BLaER1 (cell line): ENCODE measurements at regions not wholly inside any gene's neighbourhood (a gene's known extent, or its start where the extent isn't known, plus 50 kb on each side); places are given as distances from the start of the nearest gene placed in this dataset.

Source experiments
- H3K27ac ChIP-seq: shearing (Covaris generic); formaldehyde crosslinking; 2 replicates; pipeline ENCODE4 v1.8.1; 2022
- H3K27me3 ChIP-seq: shearing (Covaris generic); formaldehyde crosslinking; 2 replicates; pipeline ENCODE4 v1.8.1; 2022
- H3K36me3 ChIP-seq: shearing (Covaris generic); formaldehyde crosslinking; 2 replicates; pipeline ENCODE4 v1.8.1; 2022
- H3K4me1 ChIP-seq: shearing (Covaris generic); formaldehyde crosslinking; 2 replicates; pipeline ENCODE4 v1.8.1; 2022
- H3K4me2 ChIP-seq: shearing (Covaris generic); formaldehyde crosslinking; 2 replicates; pipeline ENCODE4 v1.8.1; 2022
- H3K4me3 ChIP-seq: shearing (Covaris generic); formaldehyde crosslinking; 2 replicates; pipeline ENCODE4 v1.8.1; 2022
- H3K9ac ChIP-seq: shearing (Covaris generic); formaldehyde crosslinking; 2 replicates; pipeline ENCODE4 v1.8.1; 2022
- H3K9me3 ChIP-seq: shearing (Covaris generic); formaldehyde crosslinking; 2 replicates; pipeline ENCODE4 v1.8.1; 2022
- H4K20me1 ChIP-seq: shearing (Covaris generic); formaldehyde crosslinking; 2 replicates; pipeline ENCODE4 v1.8.1; 2022
- Cebpa-rat ChIP-seq: shearing (Covaris generic); IDR thresholded peaks from 2 replicates; pipeline ENCODE4 v1.8.1; 2022

DNA sequence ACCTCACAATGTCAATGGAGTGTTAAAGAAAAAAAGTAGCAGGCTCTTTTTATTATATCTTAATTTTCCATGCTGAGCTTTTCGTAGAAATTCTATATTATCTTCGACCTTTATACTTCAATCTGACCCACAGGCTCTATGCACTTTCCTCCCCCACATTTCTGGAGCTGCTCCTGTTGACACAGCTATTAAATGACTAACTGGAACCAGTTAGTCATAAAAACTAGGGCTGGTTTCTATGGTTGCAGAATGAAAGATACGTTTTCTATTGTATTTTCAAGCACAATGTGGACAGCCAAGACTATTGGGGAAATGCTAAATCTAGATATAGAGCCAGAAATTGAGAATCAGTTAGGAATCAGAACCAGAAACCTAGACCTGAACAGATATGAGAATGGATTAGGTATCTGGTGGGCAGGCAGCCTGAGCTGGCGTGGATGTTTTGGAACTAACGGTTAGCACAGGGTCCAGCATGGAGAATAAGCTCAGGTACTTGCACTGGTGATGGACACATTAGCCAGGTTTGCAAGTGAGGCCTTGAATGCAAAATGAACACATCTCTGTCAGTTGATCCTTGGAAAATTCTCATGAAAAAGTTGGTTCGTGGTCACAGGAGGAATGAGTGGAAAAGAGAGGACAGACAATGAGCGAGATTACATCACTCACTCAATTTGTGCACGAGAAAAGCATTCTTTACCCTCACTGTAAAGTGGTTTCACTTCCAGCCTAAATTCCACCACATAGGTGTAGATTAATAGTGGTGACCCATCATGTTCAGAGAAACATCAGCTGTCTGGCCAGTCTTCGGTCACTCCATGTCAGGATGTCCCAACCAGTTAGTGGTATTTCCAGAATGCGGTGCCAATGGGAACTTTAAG lies 144.6 kb upstream of the EPHA4 start:
- H3K4me3 ChIP-seq, result no peak overlapping the region
- no peaks in the 10 kb centered on the region for H3K36me3 ChIP-seq
- no peaks in the 10 kb centered on the region for H3K9me3 ChIP-seq
- H3K27me3 ChIP-seq, result no peaks in the 10 kb centered on the region
- no peak overlapping the region for H3K4me2 ChIP-seq
- no peak overlapping the region for H3K9ac ChIP-seq
- no peak overlapping the region for H3K27ac ChIP-seq
- no peak for TF ChIP-seq Cebpa-rat
- no peaks in the 10 kb centered on the region for H3K4me1 ChIP-seq
- no peaks in the 10 kb centered on the region for H4K20me1 ChIP-seq

DNA sequence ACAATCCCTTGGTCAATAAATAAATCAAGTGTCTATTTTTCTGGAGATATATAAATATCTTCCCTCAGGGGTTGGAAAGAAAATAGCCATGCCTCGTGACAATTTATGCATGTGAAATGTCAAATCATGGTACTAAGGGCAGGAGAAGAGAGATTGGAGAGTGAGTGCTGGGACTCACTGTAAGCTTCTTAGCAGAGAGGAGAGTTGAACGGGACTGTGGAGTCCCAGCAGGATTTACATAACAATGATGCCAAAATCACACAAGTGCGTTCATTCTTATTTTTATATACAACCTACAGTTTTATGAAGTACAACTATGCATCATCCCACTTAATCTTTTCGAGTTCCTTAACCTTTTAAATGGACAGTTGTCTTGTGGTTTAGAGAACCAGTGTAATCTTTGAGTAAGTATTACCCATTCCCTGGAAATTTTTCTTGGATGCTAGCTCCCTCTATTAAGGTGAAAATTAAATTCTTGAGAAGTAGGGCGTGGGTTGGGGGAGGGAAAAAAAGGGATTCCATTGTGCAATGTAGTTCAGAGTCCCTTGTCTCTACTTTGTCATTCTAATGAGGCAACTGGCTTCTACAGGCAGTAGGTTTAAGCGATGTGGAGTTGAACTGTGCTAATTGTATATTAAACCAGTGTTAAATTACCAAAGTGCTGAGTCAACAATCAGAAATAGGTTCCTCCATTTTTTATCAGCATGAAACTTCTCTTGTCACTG lies 143.6 kb upstream of the EPHA4 start:
- Histone ChIP-seq H3K9me3 (no peaks in the 10 kb centered on the region), H3K4me2 (no peak overlapping the region), H3K4me1 (no peaks in the 10 kb centered on the region), H3K9ac (no peak overlapping the region), H3K36me3 (no peaks in the 10 kb centered on the region), H3K4me3 (no peak overlapping the region), H3K27me3 (no peaks in the 10 kb centered on the region), H3K27ac (no peak overlapping the region), H4K20me1 (no peaks in the 10 kb centered on the region)
- TF ChIP-seq Cebpa-rat, result no peak

DNA sequence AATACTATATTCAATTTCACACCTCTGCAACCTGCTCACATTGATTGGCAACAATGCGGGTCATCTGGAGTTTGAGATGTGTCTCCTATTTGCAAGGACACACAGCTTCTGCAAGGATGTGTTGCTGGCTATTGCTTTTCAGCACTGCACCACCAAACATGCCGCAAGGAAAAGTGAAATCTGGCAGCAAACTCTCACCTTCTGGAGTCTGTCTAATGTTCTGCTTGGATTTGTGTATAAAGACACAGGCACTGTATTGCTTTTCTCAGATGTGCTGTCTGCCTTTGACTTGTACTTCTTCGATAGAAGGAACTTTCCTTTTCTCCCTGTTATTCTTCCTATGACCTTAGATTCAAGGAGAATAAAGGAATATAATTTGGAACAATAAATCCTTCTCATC lies 138.6 kb upstream of the EPHA4 start:
- Histone ChIP-seq H3K27me3 (no peaks in the 10 kb centered on the region), H3K4me3 (no peak overlapping the region), H4K20me1 (no peaks in the 10 kb centered on the region), H3K27ac (no peak overlapping the region), H3K4me2 (no peak overlapping the region), H3K9me3 (no peaks in the 10 kb centered on the region), H3K9ac (no peak overlapping the region), H3K36me3 (no peaks in the 10 kb centered on the region), H3K4me1 (peaks cover 5% of the 10 kb centered on the region; the same call in 1 of the 2 replicates)
- no peak for TF ChIP-seq Cebpa-rat

DNA sequence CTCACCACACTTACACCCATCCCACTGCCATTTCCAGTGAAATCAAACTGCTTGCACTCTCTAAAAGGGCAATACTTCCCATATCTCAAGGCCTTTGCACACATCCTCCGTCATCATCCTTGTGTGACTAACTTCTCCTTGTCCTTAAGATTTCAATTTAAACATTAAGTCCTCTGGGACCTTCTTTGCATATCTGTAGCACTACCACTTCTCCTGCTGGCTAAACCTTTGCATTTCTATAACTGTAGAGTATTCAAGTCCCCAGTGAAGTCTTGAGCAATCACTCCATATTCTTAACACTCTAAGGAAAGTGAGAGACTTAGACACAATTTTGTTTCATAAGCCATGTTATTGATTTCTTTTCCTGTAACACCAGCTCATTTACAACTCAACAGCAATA lies 136.8 kb upstream of the EPHA4 start:
- H3K4me2 ChIP-seq, result no peak overlapping the region
- no peaks in the 10 kb centered on the region for H3K27me3 ChIP-seq
- peaks cover 5% of the 10 kb centered on the region; the same call in 1 of the 2 replicates for H3K4me1 ChIP-seq

DNA sequence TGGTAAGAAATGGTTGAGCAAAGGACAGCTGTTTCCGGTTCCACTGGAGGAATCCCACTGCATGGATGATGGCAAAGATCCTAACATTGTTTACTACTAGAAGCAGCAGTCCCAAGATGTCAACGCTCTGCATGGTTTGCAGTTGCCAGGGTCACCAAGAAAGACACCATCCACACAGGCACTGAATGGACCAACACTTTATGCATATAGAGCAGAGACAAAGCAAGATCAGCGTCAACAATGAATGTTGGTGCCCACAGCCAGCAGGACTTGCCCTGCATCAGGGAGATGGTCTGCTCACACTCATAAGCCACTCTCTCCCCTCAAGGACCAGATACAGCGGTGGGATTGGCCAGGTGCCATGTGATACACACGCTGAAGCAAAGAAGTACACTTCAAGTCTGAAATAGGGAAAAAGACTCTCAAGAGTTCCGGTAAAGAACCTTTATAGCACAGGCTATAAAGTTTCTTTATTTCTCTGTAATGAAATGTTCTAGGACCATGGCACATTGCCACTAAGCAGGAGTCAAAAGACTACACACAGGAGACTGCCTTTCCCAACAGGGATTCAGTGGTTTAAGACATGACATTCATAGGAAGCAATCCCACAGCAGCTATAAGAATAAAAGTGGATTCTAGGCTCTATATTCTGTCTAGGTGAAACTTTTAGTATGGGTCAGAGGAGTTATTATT lies 133.2 kb upstream of the EPHA4 start:
- Histone ChIP-seq H3K9ac (no peak overlapping the region), H4K20me1 (no peaks in the 10 kb centered on the region), H3K9me3 (no peaks in the 10 kb centered on the region), H3K27ac (no peak overlapping the region), H3K4me2 (no peak overlapping the region), H3K4me3 (no peak overlapping the region), H3K4me1 (peaks cover 5% of the 10 kb centered on the region; the same call in 1 of the 2 replicates), H3K27me3 (no peaks in the 10 kb centered on the region), H3K36me3 (no peaks in the 10 kb centered on the region)
- no peak for TF ChIP-seq Cebpa-rat

More for the DNA sequence above, 136.8 kb upstream of the EPHA4 start:
- no peak for TF ChIP-seq Cebpa-rat
- Histone ChIP-seq H3K4me3 (no peak overlapping the region), H3K9ac (no peak overlapping the region), H3K36me3 (no peaks in the 10 kb centered on the region), H4K20me1 (no peaks in the 10 kb centered on the region), H3K27ac (no peak overlapping the region), H3K9me3 (no peaks in the 10 kb centered on the region)

DNA sequence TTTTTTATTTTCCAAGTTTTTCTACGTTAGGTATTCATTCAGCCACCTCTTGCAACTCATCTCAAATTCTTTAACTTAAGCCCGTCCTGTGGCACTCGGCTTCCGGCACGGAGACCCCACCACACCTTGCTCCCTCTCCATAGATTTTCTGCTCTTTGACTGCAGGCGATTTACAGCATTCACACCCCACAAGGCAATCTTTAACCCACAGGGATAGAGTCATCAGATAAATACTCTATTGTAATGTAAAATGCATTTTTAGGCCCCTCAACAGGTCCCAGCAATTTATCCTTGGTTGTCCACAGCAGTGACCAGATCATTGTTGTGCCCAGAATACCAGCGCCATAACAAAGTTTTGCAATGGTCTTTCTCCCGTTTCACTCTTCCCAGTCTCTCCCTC lies 132.3 kb upstream of the EPHA4 start:
- H3K9ac ChIP-seq, result no peak overlapping the region
- no peak overlapping the region for H3K4me3 ChIP-seq
- no peaks in the 10 kb centered on the region for H3K27me3 ChIP-seq
- peaks cover 5% of the 10 kb centered on the region; the same call in 1 of the 2 replicates for H3K4me1 ChIP-seq
- no peak for TF ChIP-seq Cebpa-rat
- H3K27ac ChIP-seq, result no peak overlapping the region
- H3K4me2 ChIP-seq, result no peak overlapping the region
- no peaks in the 10 kb centered on the region for H3K36me3 ChIP-seq
- no peaks in the 10 kb centered on the region for H4K20me1 ChIP-seq
- no peaks in the 10 kb centered on the region for H3K9me3 ChIP-seq

DNA sequence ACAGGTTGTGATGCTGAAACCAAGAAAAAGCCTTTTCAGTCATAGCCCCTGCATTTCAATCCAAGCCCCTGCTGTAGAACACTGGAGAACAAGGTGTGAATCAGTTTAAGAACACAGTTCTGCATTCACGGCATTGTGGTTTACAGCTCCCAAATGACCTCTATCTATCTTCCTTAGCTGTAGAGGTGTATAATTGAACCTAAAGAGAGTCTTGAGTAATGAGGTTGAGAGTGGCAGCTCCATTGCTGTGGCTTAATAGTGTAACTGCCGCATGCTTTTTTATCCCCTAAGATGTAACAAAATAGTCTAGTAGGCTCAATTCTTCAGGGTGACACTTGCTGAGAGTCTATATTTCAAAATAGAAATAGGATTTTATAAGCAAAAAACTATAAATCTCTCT lies 121.3 kb upstream of the EPHA4 start:
- Histone ChIP-seq H3K27me3 (no peaks in the 10 kb centered on the region), H3K27ac (no peak overlapping the region), H3K9me3 (no peaks in the 10 kb centered on the region), H3K4me1 (no peaks in the 10 kb centered on the region), H3K4me3 (no peak overlapping the region), H3K4me2 (no peak overlapping the region), H4K20me1 (no peaks in the 10 kb centered on the region), H3K36me3 (no peaks in the 10 kb centered on the region), H3K9ac (no peak overlapping the region)
- TF ChIP-seq Cebpa-rat, result no peak

DNA sequence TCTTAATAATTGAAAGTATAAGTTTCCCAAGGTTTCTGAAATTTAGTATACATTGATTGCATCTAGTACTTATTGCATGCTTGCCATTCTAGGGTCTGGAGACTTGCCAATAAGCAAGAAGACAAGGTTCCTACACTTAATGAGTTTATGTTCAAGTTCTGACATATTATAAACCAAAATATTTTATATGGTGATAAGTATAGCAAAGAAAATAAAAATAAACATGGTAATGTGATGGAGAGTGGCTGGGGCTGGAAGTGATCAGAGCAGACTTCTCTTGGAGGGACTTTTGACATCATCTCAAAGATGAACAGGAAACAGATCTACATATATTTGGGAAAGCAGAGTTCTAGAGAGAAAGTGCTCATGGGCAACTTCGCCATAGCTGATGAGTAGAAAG lies 119.5 kb upstream of the EPHA4 start:
- no peak overlapping the region for H3K4me2 ChIP-seq
- H3K27me3 ChIP-seq, result no peaks in the 10 kb centered on the region
- H4K20me1 ChIP-seq, result no peaks in the 10 kb centered on the region
- no peak for TF ChIP-seq Cebpa-rat
- H3K4me3 ChIP-seq, result no peak overlapping the region
- no peaks in the 10 kb centered on the region for H3K9me3 ChIP-seq
- H3K36me3 ChIP-seq, result no peaks in the 10 kb centered on the region
- H3K9ac ChIP-seq, result no peak overlapping the region
- no peak overlapping the region for H3K27ac ChIP-seq
- H3K4me1 ChIP-seq, result no peaks in the 10 kb centered on the region

DNA sequence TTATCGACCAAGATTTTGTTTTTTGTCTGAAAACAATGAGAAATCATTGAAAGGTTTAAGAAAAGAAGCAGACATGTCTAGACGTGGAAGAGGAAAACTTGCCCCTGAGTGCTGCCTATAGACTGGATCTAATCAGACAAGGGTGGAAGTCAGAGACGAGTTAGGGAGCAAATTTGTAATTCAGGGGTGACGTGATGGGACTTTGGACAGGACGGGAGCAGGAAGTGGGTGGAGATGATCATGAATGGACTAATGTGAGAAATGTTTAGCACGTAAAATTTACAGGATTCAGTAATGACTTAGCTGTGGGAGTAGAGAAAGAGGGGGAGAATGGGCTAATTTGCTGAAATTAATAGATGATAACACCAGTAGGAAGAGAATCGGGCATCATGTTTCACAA lies 117.0 kb upstream of the EPHA4 start:
- H3K4me2 ChIP-seq, result no peak overlapping the region
- H3K4me3 ChIP-seq, result no peak overlapping the region
- no peaks in the 10 kb centered on the region for H3K4me1 ChIP-seq
- no peaks in the 10 kb centered on the region for H4K20me1 ChIP-seq
- H3K9me3 ChIP-seq, result no peaks in the 10 kb centered on the region
- no peaks in the 10 kb centered on the region for H3K27me3 ChIP-seq
- H3K36me3 ChIP-seq, result no peaks in the 10 kb centered on the region
- no peak overlapping the region for H3K9ac ChIP-seq
- H3K27ac ChIP-seq, result no peak overlapping the region
- no peak for TF ChIP-seq Cebpa-rat

DNA sequence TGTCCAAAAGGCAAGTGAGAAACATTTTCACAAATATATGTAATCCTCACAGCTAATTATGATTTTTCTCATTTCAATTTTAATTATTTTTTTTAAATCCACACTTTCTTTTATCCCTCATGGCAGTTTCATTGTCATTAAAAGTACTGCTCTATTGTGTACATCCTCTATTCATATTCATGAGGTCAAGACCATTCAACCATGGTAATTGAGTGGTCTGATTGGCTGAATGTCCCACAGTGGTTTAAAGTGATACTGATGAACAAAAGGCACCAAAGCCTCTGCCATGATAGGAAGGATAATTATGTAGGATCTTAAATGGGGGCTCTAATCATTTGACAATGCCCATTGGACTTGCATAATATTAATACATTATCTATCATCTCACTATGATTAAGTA lies 108.4 kb upstream of the EPHA4 start:
- no peaks in the 10 kb centered on the region for H4K20me1 ChIP-seq
- TF ChIP-seq Cebpa-rat, result no peak
- no peak overlapping the region for H3K27ac ChIP-seq
- H3K27me3 ChIP-seq, result no peaks in the 10 kb centered on the region
- H3K4me1 ChIP-seq, result no peaks in the 10 kb centered on the region
- no peak overlapping the region for H3K9ac ChIP-seq
- H3K4me2 ChIP-seq, result no peak overlapping the region
- no peaks in the 10 kb centered on the region for H3K36me3 ChIP-seq
- H3K4me3 ChIP-seq, result no peak overlapping the region
- no peaks in the 10 kb centered on the region for H3K9me3 ChIP-seq
